SIG-M5 (cell line): ENCODE measurements at regions not wholly inside any gene's neighbourhood (a gene's known extent, or its start where the extent isn't known, plus 50 kb on each side); places are given as distances from the start of the nearest gene placed in this dataset.

Source experiments
- DNase-seq: peaks from one replicate; lab custom pipeline; 2025; lab: John Stamatoyannopoulos, UW

DNA sequence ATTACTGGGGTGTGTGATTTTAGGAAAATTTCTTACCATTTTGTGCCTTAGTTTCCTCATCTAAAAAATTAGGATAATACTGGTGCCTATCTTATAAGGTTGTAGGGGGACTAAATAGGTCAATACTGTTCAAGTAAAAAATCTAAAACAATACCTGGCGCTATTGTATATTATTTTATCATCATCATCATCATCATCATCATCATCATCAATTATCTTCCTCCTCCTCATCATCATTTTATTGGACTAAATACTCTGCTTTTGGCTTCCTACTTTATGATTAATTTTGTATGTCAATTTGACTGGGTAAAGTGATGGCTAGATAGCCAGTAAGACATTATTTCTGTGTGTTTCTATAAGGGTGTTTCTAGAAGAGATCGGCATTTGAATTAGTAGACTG, 435.5 kb downstream of the DHX35 start:
- no peak for DNase-seq

DNA sequence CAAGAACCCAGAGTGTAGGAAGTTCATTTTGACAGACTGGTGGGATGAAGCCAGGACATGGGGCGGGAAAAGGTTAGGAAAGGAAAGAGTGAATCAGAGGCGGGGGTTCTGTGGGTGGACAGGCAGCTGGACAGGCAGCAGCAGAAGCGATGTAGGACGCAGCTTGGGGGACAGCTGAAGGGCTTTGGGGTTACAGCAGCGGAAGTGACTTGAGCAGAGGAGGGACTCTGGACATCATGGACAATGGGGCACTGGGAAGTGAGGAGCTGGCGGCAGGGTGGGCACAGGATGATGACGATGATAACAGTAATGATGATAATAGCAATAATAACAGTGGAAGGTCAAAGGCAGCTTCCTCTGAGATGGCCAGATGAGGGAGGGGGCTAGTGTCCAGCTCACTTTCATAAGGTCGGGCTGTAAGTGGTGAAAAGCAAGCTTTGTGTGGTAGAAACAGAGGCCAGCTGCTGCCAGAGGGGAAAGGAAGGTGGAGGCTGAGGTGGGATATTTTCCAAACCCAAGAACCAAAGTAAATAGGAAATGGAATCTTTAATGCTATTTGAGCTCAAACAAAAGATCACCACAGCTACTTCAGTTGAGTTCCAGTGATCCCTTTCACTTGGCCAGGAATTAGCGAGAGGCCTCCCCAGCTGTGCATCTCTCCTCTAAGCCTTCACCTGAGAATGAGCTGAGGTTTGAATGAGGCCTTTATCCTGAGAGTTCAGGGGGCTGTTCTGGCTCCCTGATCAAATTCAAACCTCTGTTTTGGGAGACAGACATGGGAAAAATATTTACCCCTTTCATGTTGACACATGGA, 433.5 kb downstream of the DHX35 start:
- DNase-seq, result no peak

DNA sequence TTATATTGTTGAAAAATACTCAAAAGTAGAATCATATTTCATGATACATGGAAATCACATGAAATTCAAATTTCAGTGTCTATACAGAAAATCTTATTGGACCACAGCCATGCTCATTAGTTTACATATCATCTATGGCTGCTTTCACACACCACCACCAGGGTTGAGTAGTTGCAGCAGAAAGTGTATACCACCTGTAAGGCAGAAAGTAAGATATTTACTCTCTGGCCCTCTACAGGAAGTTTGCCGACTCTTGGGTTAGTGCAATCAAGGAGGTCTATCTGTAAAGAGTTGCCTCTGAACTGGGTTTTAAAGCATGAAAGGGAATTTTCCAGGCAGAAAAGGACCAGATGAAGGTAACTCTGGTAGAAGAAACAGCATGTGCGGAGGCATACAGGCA, 432.3 kb downstream of the DHX35 start:
- no peak for DNase-seq

DNA sequence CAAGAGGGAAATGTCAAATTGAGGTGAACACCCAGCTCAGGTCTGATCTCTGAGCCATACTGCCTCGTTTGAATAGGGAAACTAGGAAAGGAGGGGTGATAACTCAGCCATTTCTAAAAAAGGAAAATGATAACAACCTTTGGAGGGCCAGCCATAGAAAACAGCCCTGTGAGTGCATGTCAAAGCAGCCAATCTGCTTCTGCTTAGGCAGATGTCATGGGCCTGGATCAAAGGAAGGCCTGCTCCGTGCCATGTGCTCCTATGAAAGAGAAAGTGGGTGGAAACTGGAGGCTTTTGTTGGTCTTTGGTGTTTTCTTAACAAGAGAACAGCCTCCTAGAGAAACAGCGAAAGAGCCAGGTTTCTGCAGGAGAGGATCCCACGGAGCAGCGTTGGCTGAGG, 428.0 kb downstream of the DHX35 start:
- no peak for DNase-seq

DNA sequence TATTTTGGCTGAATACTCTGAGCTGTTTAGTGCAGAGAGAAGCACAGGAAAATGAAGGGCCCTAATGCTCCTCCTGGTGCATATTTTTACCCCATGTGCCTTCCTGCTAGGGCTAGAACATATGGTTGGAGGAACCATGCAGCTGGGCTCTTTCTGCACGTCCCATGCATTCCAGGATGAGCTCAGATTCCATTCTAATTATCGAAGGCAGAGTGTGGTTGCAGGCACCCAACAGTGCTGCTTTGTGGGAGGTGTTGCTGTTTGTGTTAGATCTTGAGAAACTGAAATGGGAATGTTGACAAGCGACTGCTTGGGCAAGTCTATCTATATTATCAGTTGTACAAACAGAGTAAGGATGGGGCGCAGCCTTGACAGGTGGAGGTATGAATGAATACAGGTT, 419.5 kb downstream of the DHX35 start:
- DNase-seq, result no peak

DNA sequence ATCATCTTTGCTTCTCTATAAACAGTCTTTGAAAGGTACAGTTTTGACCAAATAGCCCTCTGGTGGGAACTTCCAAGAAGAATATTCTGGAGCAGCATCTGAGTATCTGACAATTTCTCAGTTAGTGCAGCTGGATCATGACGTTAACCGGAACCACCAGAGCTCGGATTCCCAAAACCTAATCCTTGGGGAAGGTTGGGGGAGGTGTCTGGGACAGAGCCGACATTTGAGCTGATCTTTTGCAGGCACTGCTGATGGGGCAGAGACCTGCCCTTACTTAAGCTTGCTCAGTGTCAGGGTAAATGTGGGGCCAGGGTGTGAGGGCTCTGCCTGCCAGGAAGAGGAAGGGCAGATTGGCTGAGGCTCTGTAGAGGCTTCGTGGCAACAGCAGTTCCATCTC, 416.6 kb downstream of the DHX35 start:
- no peak for DNase-seq

DNA sequence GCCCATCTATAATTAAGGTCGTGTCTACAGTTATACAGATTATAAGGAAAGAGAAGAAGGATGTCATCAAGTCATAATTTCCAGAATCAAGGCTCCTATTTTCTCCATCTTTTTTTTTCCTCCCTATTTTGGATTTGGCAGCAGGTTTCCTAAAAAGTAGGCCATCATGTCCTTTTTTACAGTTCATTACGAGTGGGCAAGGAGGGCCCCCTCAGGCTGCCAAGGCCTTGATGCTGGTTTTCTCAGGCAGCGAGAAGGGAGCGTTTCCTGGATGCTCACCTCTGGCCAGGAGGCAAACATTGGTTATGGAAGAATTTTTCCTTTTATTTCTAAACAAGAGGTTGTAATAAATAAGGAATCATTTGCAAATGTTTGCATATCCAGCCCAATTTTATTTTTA, 414.6 kb downstream of the DHX35 start:
- DNase-seq, result no peak

DNA sequence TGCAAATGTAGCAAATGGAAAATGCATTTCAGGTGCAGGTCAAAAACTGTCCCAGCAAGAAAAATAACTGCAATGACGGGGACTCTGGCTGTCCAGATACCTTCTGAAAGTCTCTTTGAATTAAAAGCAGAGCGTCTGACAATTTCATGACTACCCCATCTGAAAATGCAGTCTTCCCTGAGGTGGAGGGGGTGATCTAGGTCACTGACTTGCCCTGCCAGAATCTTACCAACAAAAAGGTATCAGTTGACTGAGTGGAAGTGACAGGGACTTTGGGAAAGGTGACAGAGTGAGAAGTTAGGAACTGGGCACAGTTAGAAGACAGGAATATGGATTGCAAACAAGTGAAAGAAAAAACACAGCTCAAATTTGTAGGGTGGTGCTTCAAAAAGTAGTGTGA, 402.2 kb downstream of the DHX35 start:
- DNase-seq, result no peak

DNA sequence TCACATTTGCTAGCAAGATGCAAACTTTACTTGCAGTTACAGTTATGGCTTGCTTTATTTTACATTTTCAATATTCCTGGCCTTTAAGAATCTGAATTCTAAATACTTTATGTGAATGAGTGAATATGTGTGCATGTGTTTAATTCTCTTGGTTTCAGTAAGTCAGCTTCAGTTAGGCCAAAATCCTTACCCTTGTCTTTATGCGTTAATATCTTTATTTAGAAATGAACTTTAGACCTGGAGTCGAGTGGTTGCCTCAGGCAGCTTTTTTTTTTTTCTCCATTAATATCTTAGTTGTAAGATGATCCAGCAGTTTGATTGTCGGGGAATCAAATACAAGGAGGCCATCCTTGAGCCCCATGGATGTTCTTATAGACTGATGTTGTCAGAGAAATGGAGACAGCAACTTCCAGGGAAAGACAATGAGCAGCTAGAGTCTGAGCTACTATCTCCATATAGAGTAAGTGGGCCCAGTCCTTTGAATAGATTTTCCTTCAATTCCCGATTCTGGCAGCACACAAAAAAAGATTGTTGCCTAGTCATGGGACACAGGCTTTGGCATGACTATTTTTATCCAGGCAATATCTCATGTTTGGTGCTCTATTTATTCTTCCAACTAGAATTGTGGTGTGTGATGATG, 398.0 kb downstream of the DHX35 start:
- no peak for DNase-seq

DNA sequence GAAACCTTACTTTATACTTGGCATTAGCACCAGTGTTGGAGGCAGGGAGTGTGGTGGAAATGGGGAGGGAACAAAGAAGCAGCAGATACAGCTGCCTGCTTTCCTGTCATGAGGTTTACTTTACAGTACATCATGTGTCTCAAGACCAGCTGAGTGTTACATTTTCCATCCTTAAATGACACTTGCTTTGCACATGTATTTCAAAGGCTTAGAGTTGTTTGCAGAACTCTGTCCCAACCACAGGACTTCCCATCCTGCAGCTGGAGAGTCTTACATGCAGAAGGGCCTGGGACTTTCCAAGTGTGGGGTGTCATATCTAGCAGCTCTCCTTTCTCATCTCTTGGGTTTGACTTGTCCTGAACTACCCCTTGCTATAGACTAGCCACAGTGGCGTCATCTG, 395.9 kb downstream of the DHX35 start:
- DNase-seq, result no peak

DNA sequence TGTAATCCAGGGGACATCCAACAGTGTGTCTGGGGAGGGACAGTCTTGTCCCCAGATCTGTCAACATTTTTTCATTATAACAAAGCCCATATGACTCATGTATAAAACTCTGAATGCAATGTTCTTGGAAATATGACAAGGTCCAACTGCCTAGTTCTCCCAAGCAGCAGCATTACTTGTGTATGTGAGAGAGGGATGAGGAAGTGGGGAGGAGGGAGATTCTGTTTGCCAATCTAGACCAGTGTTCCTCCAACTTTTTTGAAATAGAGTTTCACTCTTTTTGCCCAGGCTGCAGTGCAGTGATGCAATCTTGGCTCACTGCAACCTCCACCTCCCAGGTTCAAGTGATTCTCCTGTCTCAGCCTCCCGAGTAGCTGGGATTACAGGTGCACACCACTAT, 394.8 kb downstream of the DHX35 start:
- no peak for DNase-seq

DNA sequence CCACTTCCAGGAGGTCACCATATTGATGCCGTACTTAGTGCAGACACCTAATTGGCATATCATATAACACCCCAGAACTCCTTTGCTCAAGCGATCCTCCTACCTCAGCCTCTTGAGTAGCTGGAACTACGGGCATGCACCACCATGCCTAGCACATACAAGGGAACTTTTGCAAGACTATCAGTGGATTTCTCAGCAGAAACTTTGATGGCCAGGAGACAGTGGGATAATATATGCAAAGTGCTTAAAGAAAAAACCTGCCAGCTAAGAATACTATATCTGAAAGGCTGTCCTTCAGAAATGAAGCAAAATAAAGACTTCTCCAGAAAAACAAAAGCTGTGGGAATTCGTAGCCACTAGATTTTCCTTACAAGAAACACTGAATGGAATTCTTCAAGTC, 387.1 kb downstream of the DHX35 start:
- no peak for DNase-seq

DNA sequence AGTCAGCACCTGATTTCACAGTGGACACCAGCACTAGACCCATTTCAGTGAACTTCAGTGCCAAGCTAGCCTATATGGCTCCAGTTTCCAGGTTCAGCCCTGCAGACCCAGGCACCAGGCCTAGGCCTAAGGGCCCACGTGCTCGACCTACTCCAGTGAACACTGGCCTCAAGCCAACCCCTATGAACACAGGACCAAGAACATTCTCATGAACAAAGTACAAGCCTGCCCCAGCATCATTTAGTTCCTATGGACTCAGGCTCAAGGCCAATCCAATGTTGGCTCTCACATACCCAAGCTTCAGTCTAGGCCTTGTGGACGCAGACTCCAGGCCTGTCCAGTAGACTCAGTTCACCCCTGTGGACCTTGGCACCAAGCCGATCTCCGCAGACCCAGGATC, 385.5 kb downstream of the DHX35 start:
- no peak for DNase-seq

DNA sequence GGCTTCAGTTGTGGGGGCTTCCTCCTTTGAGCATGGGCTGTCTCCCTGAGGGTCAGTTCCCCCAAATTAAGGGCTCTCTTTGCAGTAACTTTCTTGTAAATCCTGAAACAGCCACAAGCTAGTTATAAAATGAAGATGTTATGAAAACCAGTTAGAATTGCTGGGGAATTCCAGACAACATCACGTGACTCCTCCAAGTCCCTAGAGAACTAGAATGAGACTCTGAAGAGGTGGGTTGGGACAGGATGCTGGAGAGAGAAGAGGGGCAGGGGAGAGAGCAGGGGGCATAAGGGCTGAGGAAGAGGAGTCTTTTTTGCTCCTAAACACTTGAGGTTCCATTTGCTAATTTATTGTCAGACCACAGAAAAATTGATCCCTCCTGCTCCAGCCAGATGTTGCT, 380.3 kb downstream of the DHX35 start:
- DNase-seq, result no peak

DNA sequence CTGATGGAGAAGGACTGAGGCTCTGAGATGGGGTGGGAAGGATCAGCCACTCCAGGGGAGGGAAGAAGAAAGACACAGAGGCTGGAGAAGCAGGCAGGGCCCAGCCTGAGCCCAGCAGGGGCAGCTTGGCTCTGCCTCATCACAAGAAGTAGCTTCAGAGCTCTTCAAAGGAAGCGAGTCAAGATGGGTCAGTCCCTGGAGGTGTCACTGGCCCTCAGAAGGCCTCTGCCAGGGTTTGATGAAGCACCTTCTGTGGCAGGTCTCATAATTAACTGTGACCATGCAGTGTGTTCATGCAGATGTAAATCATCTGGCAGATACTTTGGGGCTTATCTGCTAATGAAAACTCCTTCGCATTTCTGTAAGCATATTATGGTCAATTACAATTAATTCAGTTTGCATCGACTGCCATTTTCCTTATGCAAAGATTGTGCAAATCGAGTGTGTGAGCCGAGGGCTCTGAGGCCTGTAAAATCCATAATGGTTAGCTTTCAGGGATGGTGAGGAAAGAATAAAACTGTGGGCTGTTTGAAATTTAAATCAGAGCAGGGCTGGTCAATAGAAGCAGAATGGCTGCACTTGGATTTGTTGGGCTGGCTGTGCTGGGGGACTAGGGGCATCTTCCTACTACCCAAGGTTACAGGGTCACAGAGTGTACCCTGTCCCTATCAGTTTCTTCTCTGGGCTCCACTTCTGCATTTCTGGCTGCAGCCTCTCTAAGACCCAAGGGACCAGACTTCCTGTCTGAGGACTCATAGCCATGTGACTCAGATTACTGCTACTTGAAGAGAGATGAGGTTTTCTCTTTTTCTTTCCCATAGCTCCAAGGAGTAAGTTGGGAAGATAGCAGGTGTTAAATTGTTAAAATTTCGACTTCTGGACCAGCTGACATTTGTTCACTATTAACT, 376.6 kb downstream of the DHX35 start:
- no peak for DNase-seq

DNA sequence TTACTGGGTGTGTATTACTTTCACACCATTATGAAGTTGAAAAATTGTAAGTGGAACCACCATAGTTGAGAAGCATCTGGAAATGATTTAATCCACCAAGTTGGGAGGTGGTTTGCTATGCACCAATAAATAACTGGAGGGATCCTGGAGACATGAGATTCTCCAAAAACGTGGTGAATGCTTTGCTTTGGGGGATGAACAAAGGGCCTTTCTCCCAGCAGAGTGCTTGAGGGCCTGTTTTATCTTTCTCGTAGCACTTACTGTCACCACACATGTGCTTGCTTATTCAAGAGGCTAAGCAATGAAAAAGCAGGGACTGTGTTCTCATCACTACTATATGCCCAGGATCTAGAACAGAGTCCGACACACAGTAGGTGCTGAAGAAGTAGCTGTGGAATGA, 371.1 kb downstream of the DHX35 start:
- DNase-seq, result no peak

DNA sequence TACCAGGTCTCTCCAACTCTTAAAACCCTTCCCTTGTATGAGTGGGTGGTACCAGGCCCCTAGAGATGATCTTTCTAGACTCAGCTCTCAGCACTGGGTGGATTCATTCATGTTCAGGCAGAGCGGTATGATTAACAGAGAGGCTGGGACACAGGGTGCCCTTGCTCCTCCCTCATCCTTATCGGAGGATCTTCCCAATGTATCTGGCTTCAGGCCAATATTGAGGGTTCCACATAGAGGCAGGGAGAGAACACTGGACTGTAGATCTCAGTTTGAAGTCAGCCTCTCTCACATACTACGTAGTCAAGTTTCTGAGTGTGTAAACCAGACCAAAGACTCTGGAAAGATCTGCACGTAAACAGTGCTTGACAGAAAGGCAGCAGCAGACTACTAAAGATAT, 366.2 kb downstream of the DHX35 start:
- no peak for DNase-seq

DNA sequence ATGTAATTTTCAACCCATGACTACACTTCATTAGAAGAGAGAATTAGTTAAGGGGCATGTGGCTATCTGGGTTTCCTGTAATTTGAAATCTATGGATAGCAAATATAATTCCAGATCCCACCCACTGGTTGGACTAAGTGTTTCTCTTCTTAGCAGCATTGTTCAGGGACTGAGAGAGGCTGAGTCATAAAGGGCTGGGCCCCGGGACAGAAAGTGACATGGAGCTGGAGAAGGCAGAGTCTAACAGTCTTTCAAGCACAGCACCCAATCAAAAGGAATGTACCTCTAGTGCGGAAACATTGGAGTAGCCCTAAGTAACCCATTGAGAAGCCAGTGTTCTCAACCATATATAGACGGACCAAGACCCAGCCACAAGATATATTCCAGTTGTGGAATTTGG, 363.9 kb downstream of the DHX35 start:
- DNase-seq, result no peak

DNA sequence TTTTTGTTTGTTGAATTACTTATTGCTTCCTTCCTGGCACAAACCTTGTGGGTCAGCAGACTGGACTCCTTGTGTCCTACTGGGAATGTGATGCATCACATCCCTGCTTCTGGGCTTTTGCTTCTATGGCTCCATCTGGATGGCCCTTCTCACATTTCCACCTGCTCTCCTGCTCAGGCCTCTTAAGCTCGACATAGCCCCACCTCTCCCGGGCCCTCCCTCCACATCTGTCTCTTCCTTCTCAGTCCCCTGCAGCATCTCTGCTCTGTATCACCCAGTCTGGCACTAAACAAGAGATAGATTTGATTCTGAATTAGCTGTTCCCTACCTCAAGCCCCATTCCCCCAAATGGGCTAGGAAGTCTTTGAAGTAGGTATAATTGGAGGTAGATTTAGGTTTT, 356.8 kb downstream of the DHX35 start:
- DNase-seq, result no peak

DNA sequence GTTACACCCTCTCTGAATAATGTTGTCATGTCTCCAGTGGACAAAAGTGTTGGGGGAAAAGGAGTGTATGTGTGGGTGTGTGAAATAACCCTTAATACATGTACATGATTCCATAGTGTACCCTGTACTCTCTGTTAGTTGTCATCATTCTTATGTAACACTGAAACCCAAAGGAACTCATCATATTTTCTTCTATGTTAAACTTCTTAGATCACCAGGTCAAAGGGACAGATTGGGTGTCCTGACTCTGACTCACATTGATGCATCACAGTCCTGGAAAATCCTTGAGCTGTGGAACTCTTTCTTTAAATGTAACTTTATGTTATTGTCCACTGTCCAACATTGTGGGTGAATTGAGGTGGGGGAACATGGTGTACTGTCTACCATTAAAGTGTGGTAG, 350.5 kb downstream of the DHX35 start:
- no peak for DNase-seq

DNA sequence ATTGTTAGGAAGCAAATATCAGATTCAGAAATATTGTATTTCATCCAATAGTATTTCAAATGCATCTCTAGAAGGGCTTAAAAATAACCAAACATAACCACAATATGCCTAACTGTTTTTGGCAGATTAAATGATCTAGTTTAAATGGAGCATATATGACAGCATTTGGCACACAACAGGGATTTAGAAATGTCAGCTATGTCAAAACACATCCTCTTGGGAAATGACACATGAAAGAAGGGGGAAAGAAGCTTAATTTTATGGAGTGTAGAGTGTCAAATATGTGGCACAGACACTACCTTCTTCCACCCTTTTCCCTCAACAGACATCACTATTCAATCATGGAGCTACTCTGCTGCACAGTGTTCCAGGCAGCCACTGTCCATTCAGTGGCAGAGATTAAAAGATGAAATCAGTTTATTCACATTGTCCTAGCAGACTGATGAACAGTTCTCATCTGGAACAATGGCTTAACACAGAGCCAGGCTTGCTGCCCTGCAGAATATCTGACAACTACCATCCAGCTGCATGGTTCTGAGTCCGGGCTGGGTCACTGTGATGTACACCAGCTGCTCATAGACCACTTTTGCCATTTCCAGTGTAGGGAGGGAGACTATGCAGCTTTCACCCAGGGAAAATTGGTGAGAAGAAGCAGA, 349.8 kb downstream of the DHX35 start:
- no peak for DNase-seq

DNA sequence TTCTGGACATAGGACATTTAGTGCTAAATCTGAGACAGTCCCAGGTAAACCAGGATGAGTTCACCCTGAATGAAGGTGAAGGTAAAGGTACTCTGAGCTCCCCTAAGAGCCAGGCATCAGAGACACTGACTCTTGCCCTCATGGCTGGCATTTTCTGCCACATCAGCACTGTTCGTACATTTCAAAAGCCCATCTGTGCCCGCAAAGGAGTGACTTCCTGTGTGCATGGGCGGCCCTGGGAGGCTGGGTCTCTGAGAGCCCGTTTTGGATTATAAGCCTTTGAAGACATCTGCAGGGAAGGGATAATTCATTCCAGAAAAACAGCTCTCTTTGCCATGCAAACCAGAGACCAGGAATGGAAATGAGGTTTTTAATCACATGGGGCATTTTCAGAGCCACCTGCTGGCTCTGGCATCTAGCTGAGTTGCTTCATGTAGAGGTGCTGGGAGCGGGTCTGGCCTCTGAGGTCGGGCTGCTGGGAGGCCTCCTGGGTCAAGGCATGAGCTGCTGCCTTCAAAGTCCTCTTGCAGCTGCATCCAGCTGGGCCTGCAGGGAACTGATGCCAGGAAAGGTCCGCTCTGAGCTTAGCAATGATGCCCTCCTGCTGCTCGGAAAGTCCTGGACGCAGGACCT, 348.3 kb downstream of the DHX35 start:
- no peak for DNase-seq
